Peyer's patch (tissue), 4 donors: ENCODE measurements at regions not wholly inside any gene's neighbourhood (a gene's known extent, or its start where the extent isn't known, plus 50 kb on each side); places are given as distances from the start of the nearest gene placed in this dataset.

ENCODE experiments used
- DNase-seq, 3 donors: peaks; one replicate each; pipeline ENCODE4 v3.0.0-alpha.2; 2017 to 2019
- H3K27ac ChIP-seq, 4 donors: fragments of 200-600 bp; sonication (generic); one replicate each; pipeline ENCODE4 v1.5.1; 2016 to 2019
- H3K27me3 ChIP-seq, 2 donors: fragments of 200-600 bp; sonication (generic); one replicate each; pipeline ENCODE4 v1.5.1; 2019
- H3K36me3 ChIP-seq, 3 donors: fragments of 200-600 bp; sonication (generic); one replicate each; pipeline ENCODE4 v1.5.1; 2016 to 2019
- H3K4me1 ChIP-seq, 4 donors: fragments of 200-600 bp; sonication (generic); one replicate each; pipeline ENCODE4 v1.5.1; 2016 to 2019
- H3K4me3 ChIP-seq, 4 donors: fragments of 200-600 bp; sonication (generic); 1 replicate in 3 of 4; 2 replicates in 1 of 4; pipeline ENCODE4 v1.5.1; 2016 to 2019; ENCODE audit warnings: mild to moderate bottlenecking in 1 of 4
- H3K9me3 ChIP-seq, 4 donors: fragments of 200-600 bp; sonication (generic); one replicate each; pipeline ENCODE4 v1.5.1; 2016 to 2019; ENCODE audit warnings: mild to moderate bottlenecking in 1 of 4
- CTCF ChIP-seq, 6 experiments: fragments of 450-650 bp in 4 of 6; fragments of 200-600 bp in 2 of 6; sonication (generic) in 1 of 6; IDR thresholded peaks; one replicate each; pipeline ENCODE4 v1.5.1; 2017 to 2019; ENCODE audit warnings: antibody characterized with exemption in 6 of 6, mild to moderate bottlenecking in 3 of 6, moderate library complexity in 1 of 6
- POLR2A ChIP-seq, 2 donors: fragments of 450-650 bp; IDR thresholded peaks; one replicate each; pipeline ENCODE4 v1.5.1; 2017; ENCODE audit warnings: antibody characterized with exemption in 2 of 2, mild to moderate bottlenecking in 2 of 2, moderate library complexity in 2 of 2

GRCh38 chr20:19820555-19821211 lies 62.6 kb downstream of the RIN2 start:
- TF ChIP-seq CTCF (IDR thresholded peaks at IDR 0.05) (no peak), POLR2A (IDR thresholded peaks at IDR 0.05) (no peak)
- H3K4me3 ChIP-seq, result no peak overlapping the region
- no peaks in the 10 kb centered on the region for H3K36me3 ChIP-seq
- no peak for DNase-seq
- no peaks in the 10 kb centered on the region for H3K27me3 ChIP-seq
- H3K27ac ChIP-seq, result no peak overlapping the region
- H3K9me3 ChIP-seq, result no peaks in the 10 kb centered on the region
- no peaks in the 10 kb centered on the region for H3K4me1 ChIP-seq

DNA sequence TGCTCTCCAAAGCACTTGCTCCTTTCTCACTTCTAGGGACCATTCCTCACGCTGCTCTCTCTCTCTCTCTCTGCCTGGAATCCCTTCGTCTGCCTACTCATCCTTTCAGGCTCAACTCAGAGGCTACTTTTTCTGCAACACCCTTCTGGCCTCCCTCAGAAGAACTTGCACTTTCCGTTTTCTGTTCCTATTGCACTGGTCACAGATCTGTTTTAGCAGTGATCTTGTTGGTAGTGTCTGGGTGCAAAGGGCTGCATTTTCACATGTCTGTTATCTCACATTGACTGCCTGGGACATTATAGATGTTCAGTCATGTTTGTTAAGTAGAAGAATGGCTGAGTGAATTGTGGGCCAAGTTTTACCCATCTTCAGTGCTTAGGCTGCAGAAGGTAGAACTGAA lies 63.5 kb downstream of the RIN2 start:
- no peaks in the 10 kb centered on the region for H3K4me1 ChIP-seq
- TF ChIP-seq CTCF (IDR thresholded peaks at IDR 0.05) (no peak), POLR2A (IDR thresholded peaks at IDR 0.05) (no peak)
- no peaks in the 10 kb centered on the region for H3K27me3 ChIP-seq
- DNase-seq, result no peak
- no peaks in the 10 kb centered on the region for H3K36me3 ChIP-seq
- H3K4me3 ChIP-seq, result no peak overlapping the region
- no peaks in the 10 kb centered on the region for H3K9me3 ChIP-seq
- no peak overlapping the region for H3K27ac ChIP-seq

- no peak for DNase-seq
- H3K27me3 ChIP-seq, result no peaks in the 10 kb centered on the region
- no peak overlapping the region for H3K27ac ChIP-seq
- H3K9me3 ChIP-seq, result no peaks in the 10 kb centered on the region
- no peak overlapping the region for H3K4me3 ChIP-seq
- no peaks in the 10 kb centered on the region for H3K36me3 ChIP-seq
- TF ChIP-seq POLR2A (IDR thresholded peaks at IDR 0.05) (no peak), CTCF (IDR thresholded peaks at IDR 0.05) (no peak)
- no peaks in the 10 kb centered on the region for H3K4me1 ChIP-seq
These were observed 65.2 kb downstream of the RIN2 start for GRCh38 chr20:19823216-19823615.

GRCh38 chr20:19823971-19824370 lies 65.9 kb downstream of the RIN2 start:
- H3K36me3 ChIP-seq, result no peaks in the 10 kb centered on the region
- no peak overlapping the region for H3K4me3 ChIP-seq
- TF ChIP-seq POLR2A (IDR thresholded peaks at IDR 0.05) (no peak), CTCF (IDR thresholded peaks at IDR 0.05) (no peak)
- H3K27me3 ChIP-seq, result no peaks in the 10 kb centered on the region
- DNase-seq, result no peak
- H3K4me1 ChIP-seq, result no peaks in the 10 kb centered on the region
- H3K27ac ChIP-seq, result no peak overlapping the region
- no peaks in the 10 kb centered on the region for H3K9me3 ChIP-seq

DNA sequence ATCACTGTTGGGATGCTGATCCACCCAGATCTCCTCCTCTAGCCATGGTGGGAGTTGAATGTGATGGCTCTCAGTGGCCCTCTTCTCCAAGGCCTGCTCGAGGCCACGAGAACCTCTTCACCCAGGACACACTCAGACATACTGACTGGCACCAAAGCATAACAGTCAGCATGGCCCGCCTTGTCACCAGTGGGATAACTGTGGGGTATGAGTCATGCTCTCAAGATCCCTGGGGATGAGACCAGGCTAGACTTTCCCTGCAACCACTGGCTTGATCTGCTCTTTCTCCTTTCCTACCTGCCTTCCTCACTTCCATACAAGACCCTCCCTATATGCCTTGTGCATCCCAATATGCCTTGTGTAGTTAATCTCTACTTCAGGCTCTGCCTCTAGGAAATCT lies 66.8 kb downstream of the RIN2 start:
- TF ChIP-seq CTCF (IDR thresholded peaks at IDR 0.05) (no peak), POLR2A (IDR thresholded peaks at IDR 0.05) (no peak)
- no peak for DNase-seq
- Histone ChIP-seq H3K27ac (no peak overlapping the region), H3K36me3 (no peaks in the 10 kb centered on the region), H3K9me3 (no peaks in the 10 kb centered on the region), H3K27me3 (no peaks in the 10 kb centered on the region), H3K4me3 (no peak overlapping the region), H3K4me1 (no peaks in the 10 kb centered on the region)
